ENCODE measurements at regions not wholly inside any gene's neighbourhood (a gene's known extent, or its start where the extent isn't known, plus 50 kb on each side); places are given as distances from the start of the nearest gene placed in this dataset.

DNA sequence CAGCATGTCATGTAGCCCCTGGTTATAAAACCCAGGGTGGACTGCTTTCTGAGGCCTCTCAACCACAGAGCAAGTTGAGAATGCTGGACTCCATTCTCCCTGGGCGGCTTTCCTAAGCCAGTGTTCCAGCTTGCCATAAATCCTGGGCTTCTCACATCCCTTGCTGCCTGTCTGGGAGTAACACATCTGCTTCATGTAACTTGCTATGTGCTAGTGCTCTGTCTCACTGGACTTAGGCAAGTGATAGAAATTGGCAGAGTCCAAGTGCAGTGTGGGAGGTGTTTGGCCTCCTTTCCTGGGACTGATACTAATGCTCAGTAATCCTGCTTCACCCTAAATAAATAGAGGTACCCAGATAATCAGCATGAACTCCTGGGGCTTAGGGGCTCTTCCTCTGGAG, 277.1 kb upstream of the POM121L12 start:
- no peaks in the 10 kb centered on the region for H3K9me3 ChIP-seq
- no peak overlapping the region for H3K27ac ChIP-seq
- WGBS = 67% methylated on average over 1 of the region's 1 CpG
- no peaks in the 10 kb centered on the region for H3K27me3 ChIP-seq (replicated peaks; ENCODE audit: insufficient read depth)
- H3K4me3 ChIP-seq = no peak overlapping the region
- intact Hi-C loops (cut with DNase I) = no loop called here
- TF ChIP-seq POLR2AphosphoS5 (IDR thresholded peaks at IDR 0.05) (no peak), POLR2A (IDR thresholded peaks at IDR 0.05) (no peak)
- DNase-seq (ENCODE audit: low spot score) = no peak
- no peaks in the 10 kb centered on the region for H3K4me1 ChIP-seq (replicated peaks)
- H3K36me3 ChIP-seq = no peaks in the 10 kb centered on the region

- H3K27ac ChIP-seq = no peak overlapping the region
- no peak overlapping the region for H3K4me3 ChIP-seq
- no peaks in the 10 kb centered on the region for H3K9me3 ChIP-seq
- no peaks in the 10 kb centered on the region for H3K27me3 ChIP-seq (replicated peaks; ENCODE audit: insufficient read depth)
- no peak for TF ChIP-seq POLR2AphosphoS5 (IDR thresholded peaks at IDR 0.05)
- no peak for TF ChIP-seq CTCF (IDR thresholded peaks at IDR 0.05)
- no peak for TF ChIP-seq POLR2A (IDR thresholded peaks at IDR 0.05)
- 92% methylated on average over 12 of the region's 12 CpGs for WGBS
- intact Hi-C loops (cut with DNase I) = no loop called here
- DNase-seq (ENCODE audit: low spot score) = no peak
- no peaks in the 10 kb centered on the region for H3K4me1 ChIP-seq (replicated peaks)
- H3K36me3 ChIP-seq = no peaks in the 10 kb centered on the region
These were observed 281.6 kb upstream of the POM121L12 start for GRCh38 chr7:52753855-52754254.

- no peaks in the 10 kb centered on the region for H3K27me3 ChIP-seq (replicated peaks; ENCODE audit: insufficient read depth)
- H3K36me3 ChIP-seq = no peaks in the 10 kb centered on the region
- TF ChIP-seq CTCF (IDR thresholded peaks at IDR 0.05) (no peak), POLR2AphosphoS5 (IDR thresholded peaks at IDR 0.05) (no peak), POLR2A (IDR thresholded peaks at IDR 0.05) (no peak)
- DNase-seq (ENCODE audit: low spot score) = no peak
- no peak overlapping the region for H3K4me3 ChIP-seq
- H3K9me3 ChIP-seq = no peaks in the 10 kb centered on the region
- H3K27ac ChIP-seq = no peak overlapping the region
- intact Hi-C loops (cut with DNase I) = no loop called here
- no peaks in the 10 kb centered on the region for H3K4me1 ChIP-seq (replicated peaks)
- WGBS = 95% methylated on average over 4 of the region's 4 CpGs
These were observed 282.5 kb upstream of the POM121L12 start for GRCh38 chr7:52752891-52753290.

GRCh38 chr7:52749880-52750279, 285.6 kb upstream of the POM121L12 start:
- WGBS = 49% methylated on average over 4 of the region's 4 CpGs
- intact Hi-C loops (cut with DNase I) = no loop called here

DNA sequence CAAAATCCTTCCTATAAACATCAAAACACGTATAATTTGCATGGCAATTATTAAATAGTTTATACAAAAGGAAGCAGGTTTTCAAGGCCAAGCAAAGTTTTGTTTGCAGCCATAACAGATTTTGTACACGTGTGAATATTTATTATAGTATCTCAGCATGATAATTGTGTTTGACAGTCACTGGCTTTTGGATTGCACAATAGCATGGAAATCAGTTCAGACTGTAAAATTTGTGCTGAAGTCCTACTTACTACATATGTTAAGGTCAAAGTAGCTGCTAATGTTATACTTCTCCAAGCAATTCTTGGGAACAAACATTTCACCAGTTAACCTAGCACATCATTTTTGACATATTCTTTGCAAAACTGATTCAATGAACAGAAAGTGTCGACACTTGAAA, 287.6 kb upstream of the POM121L12 start:
- H3K27me3 ChIP-seq (replicated peaks; ENCODE audit: insufficient read depth) = no peaks in the 10 kb centered on the region
- intact Hi-C loops (cut with DNase I) = no loop called here
- H3K27ac ChIP-seq = no peak overlapping the region
- H3K36me3 ChIP-seq = no peaks in the 10 kb centered on the region
- H3K4me3 ChIP-seq = no peak overlapping the region
- no peaks in the 10 kb centered on the region for H3K4me1 ChIP-seq (replicated peaks)
- whole genome bisulfite sequencing = 76% methylated on average over 3 of the region's 3 CpGs
- TF ChIP-seq POLR2A (IDR thresholded peaks at IDR 0.05) = no peak
- no peak for TF ChIP-seq POLR2AphosphoS5 (IDR thresholded peaks at IDR 0.05)
- TF ChIP-seq CTCF (IDR thresholded peaks at IDR 0.05) = no peak
- no peaks in the 10 kb centered on the region for H3K9me3 ChIP-seq
- no peak for DNase-seq (ENCODE audit: low spot score)

More at GRCh38 chr7:52749880-52750279, 285.6 kb upstream of the POM121L12 start:
- H3K9me3 ChIP-seq = no peaks in the 10 kb centered on the region
- no peaks in the 10 kb centered on the region for H3K4me1 ChIP-seq (replicated peaks)
- H3K4me3 ChIP-seq = no peak overlapping the region
- no peaks in the 10 kb centered on the region for H3K27me3 ChIP-seq (replicated peaks; ENCODE audit: insufficient read depth)
- no peaks in the 10 kb centered on the region for H3K36me3 ChIP-seq
- no peak for DNase-seq (ENCODE audit: low spot score)
- TF ChIP-seq CTCF (IDR thresholded peaks at IDR 0.05) = no peak
- TF ChIP-seq POLR2A (IDR thresholded peaks at IDR 0.05) = no peak
- TF ChIP-seq POLR2AphosphoS5 (IDR thresholded peaks at IDR 0.05) = no peak
- no peak overlapping the region for H3K27ac ChIP-seq
